ENCODE measurements at regions not wholly inside any gene's neighbourhood (a gene's known extent, or its start where the extent isn't known, plus 50 kb on each side); places are given as distances from the start of the nearest gene placed in this dataset.

GRCh38 chr1:88519156-88519555 is 164.9 kb upstream of the PKN2 start:
- no peak for TF ChIP-seq CTCF (IDR thresholded peaks at IDR 0.05)

GRCh38 chr1:88523854-88524528 is 160.1 kb upstream of the PKN2 start:
- no peak for TF ChIP-seq CTCF (IDR thresholded peaks at IDR 0.05)

GRCh38 chr1:88526456-88526855 is 157.6 kb upstream of the PKN2 start:
- TF ChIP-seq CTCF (IDR thresholded peaks at IDR 0.05) = no peak

GRCh38 chr1:88528792-88529191 is 155.3 kb upstream of the PKN2 start:
- no peak for TF ChIP-seq CTCF (IDR thresholded peaks at IDR 0.05)

GRCh38 chr1:88529581-88529980 is 154.5 kb upstream of the PKN2 start:
- TF ChIP-seq CTCF (IDR thresholded peaks at IDR 0.05) = no peak

- TF ChIP-seq CTCF (IDR thresholded peaks at IDR 0.05) = no peak
These were observed 153.8 kb upstream of the PKN2 start for GRCh38 chr1:88530246-88530645.

- TF ChIP-seq CTCF (IDR thresholded peaks at IDR 0.05) = no peak
These were observed 146.3 kb upstream of the PKN2 start for GRCh38 chr1:88537787-88538186.
